ENCODE measurements at regions not wholly inside any gene's neighbourhood (a gene's known extent, or its start where the extent isn't known, plus 50 kb on each side); places are given as distances from the start of the nearest gene placed in this dataset.

DNA sequence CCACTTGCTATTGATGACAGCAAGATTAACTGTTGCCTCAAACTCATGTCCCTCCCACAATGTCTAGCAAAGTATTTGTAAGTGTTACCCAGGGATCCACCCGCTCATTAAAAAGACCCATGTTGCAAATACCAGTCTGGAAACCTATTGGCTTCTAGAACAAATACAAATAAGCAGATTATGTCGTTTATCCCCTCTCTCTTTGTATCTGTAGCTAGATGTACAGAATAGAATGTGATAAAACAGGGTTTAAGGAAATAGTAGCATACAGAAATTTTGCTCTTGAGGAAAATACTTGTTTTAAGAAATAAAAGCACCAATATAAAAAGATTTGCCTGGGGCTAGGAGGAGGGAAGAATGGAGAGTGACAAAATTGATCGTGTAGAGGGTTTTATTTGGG is 142.7 kb upstream of the ZIC3 start:
- Histone ChIP-seq H3K27me3 (peaks cover 0 to 91% (median 57%) of the 10 kb centered on the region in 7 donors), H3K4me1 (peaks cover 0 to 14% (median 8%) of the 10 kb centered on the region in 9 donors), H3K9me3 (no peaks in the 10 kb centered on the region), H3K36me3 (no peaks in the 10 kb centered on the region), H3K4me3 (no peak overlapping the region), H3K27ac (no peak overlapping the region)
- 22 to 23% methylated on average over 3 of the region's 3 CpGs for WGBS, 2 donors
- ATAC-seq (no peak), DNase-seq (no peak)
- intact Hi-C loops (cut with DNase I), result no loop called here
- TF ChIP-seq, protein P1, sequence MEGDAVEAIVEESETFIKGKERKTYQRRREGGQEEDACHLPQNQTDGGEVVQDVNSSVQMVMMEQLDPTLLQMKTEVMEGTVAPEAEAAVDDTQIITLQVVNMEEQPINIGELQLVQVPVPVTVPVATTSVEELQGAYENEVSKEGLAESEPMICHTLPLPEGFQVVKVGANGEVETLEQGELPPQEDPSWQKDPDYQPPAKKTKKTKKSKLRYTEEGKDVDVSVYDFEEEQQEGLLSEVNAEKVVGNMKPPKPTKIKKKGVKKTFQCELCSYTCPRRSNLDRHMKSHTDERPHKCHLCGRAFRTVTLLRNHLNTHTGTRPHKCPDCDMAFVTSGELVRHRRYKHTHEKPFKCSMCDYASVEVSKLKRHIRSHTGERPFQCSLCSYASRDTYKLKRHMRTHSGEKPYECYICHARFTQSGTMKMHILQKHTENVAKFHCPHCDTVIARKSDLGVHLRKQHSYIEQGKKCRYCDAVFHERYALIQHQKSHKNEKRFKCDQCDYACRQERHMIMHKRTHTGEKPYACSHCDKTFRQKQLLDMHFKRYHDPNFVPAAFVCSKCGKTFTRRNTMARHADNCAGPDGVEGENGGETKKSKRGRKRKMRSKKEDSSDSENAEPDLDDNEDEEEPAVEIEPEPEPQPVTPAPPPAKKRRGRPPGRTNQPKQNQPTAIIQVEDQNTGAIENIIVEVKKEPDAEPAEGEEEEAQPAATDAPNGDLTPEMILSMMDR (IDR thresholded peaks at IDR 0.05), result no peak

DNA sequence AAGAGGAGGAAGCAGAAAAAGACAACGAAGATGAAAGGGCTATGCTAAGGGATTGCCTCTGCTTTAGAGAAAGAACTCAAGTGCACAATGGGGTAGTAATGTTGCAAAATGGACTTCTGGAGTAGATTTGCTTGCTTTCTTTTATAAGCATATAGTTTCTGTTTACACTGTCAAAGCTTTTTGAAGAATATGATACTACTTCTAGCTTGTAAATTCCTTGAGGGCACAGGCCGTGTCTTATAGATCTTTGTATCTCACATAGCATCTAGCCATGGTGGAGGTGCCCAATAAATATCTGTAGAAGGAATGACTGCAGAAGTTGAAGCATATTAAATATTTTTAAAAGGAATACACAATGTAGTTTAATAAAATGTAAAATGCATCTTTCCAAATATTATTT is 147.8 kb upstream of the ZIC3 start:
- Histone ChIP-seq H3K36me3 (no peaks in the 10 kb centered on the region), H3K4me3 (no peak overlapping the region), H3K27me3 (peaks cover 0 to 55% (median 12%) of the 10 kb centered on the region in 7 donors), H3K27ac (no peak overlapping the region), H3K4me1 (no peaks in the 10 kb centered on the region), H3K9me3 (no peaks in the 10 kb centered on the region)
- intact Hi-C loops (cut with DNase I), result no loop called here
- TF ChIP-seq, protein P1 (IDR thresholded peaks at IDR 0.05), result no peak
- ATAC-seq (no peak), DNase-seq (no peak)
- WGBS, 2 donors, result 69 to 71% methylated on average over 2 of the region's 2 CpGs

DNA sequence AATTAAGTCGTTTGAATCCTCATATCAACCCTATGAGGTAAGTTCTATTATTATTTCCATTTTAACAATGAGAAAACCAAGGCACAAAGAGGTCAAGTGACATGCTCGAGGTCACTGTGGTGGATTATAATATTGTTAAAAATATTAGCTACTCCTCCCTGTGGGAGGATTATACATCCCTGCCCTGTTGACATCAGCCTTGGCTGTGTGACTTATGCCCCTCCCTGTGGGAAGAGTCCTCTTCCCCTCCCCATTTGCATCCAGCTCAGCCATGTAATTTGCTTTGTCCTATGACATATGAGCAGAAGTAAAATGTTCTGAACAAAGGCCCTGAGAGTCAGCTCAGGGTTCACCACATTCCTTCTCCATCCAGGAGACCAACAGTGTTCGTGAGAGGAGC is 152.7 kb upstream of the ZIC3 start:
- Histone ChIP-seq H3K4me3 (no peak overlapping the region), H3K27ac (no peak overlapping the region), H3K9me3 (no peaks in the 10 kb centered on the region), H3K4me1 (no peaks in the 10 kb centered on the region), H3K36me3 (no peaks in the 10 kb centered on the region), H3K27me3 (peaks cover 0 to 37% (median 0%) of the 10 kb centered on the region in 7 donors)
- ATAC-seq (no peak), DNase-seq (no peak)
- TF ChIP-seq, protein P1 (IDR thresholded peaks at IDR 0.05), result no peak
- intact Hi-C loops (cut with DNase I), result loop anchor here in 1 of 10 donors (5.0 kb wide), 1 partner anchor 866 kb away; no protein-coding TSS in a partner anchor
- WGBS, 2 donors, result 42 to 50% methylated on average over 3 of the region's 3 CpGs

DNA sequence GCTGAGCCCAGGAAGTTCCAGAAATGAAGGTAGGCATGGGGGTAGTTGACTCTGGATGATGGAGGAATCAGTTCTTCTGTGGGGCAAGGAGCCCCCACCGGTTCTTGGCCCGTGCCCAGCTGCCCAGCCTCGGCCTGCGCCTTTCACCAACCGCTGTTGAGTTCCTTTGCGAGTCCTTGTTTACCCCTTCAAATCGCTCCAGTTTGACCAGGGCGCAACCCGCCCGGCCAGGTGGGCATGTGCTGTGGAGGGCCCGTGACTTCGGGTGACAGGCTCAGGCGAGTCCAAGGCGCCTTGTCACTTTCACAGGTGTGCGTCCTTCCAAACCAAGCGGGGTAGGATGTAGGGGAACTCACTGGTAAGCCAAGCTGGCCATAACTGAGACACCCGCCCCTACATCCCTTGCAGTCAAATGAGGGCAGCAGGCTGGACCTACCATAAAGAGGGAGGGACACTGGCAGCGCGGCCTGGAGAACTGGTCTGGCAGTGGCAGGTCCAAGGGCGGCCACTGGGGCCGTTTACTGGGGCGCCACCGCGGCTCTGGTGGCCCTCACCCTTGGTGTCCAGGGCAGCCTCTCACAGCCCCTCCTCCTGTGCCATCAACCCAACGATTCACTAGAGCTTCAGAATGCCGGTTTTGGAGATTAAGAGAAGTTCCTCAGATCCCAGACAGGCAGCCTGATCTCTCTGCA is 160.3 kb upstream of the ZIC3 start:
- DNase-seq (no peak), ATAC-seq (no peak)
- H3K9me3 ChIP-seq, result no peaks in the 10 kb centered on the region
- no peak overlapping the region for H3K27ac ChIP-seq
- WGBS, 2 donors, result 85 to 89% methylated on average over 23 to 26 of the region's 26 CpGs
- peaks cover 0 to 2% (median 0%) of the 10 kb centered on the region in 7 donors for H3K27me3 ChIP-seq
- intact Hi-C loops (cut with DNase I), result no loop called here
- H3K4me1 ChIP-seq, result no peaks in the 10 kb centered on the region
- H3K4me3 ChIP-seq, result no peak overlapping the region
- H3K36me3 ChIP-seq, result no peaks in the 10 kb centered on the region
- TF ChIP-seq, protein P1 (IDR thresholded peaks at IDR 0.05), result no peak

Measured in heart right ventricle (tissue), 16 donors.